Loucy (cell line): ENCODE measurements at regions not wholly inside any gene's neighbourhood (a gene's known extent, or its start where the extent isn't known, plus 50 kb on each side); places are given as distances from the start of the nearest gene placed in this dataset.
"Not testable (repeated sequence)": the region's sequence is repeated elsewhere in the genome, so short reads cannot be mapped to it uniquely, and the experiment has no call there.

Experiments
- H2AFZ ChIP-seq: fragments of 200-600 bp; sonication (generic); 2 replicates; pipeline ENCODE4 v1.6.0; 2016; ENCODE audit warnings: antibody characterized with exemption, mild to moderate bottlenecking, low read length, moderate library complexity
- H3F3A ChIP-seq: fragments of 200-600 bp; 2 replicates; pipeline ENCODE4 v1.6.0; 2016; ENCODE audit warnings: antibody characterized with exemption, low read depth, mild to moderate bottlenecking
- H3K27me3 ChIP-seq: fragments of 200-600 bp; sonication (generic); 2 replicates; pipeline ENCODE4 v1.6.1; 2014; ENCODE audit warnings: low read length, mild to moderate bottlenecking; ENCODE audit not compliant: insufficient read depth, poor library complexity, severe bottlenecking
- H3K36me3 ChIP-seq: fragments of 200-600 bp; sonication (generic); 2 replicates; pipeline ENCODE4 v1.6.1; 2016; ENCODE audit warnings: low read length; ENCODE audit not compliant: insufficient read depth
- H3K4me1 ChIP-seq: fragments of 200-600 bp; sonication (generic); 2 replicates; pipeline ENCODE4 v1.5.1; 2014; ENCODE audit warnings: low read length, mild to moderate bottlenecking; ENCODE audit not compliant: insufficient read depth, poor library complexity, severe bottlenecking
- H3K4me2 ChIP-seq: fragments of 200-600 bp; sonication (generic); 2 replicates; pipeline ENCODE4 v1.6.0; 2014; ENCODE audit warnings: antibody characterized with exemption, low read length, low read depth, mild to moderate bottlenecking; ENCODE audit not compliant: poor library complexity, severe bottlenecking
- H3K4me3 ChIP-seq: fragments of 200-600 bp; sonication (generic); 2 replicates; pipeline ENCODE4 v1.5.1; 2014; ENCODE audit warnings: low read length, mild to moderate bottlenecking, mixed read lengths; ENCODE audit not compliant: poor library complexity, severe bottlenecking
- H3K79me2 ChIP-seq: fragments of 200-600 bp; sonication (generic); 2 replicates; pipeline ENCODE4 v1.6.1; 2014; ENCODE audit warnings: low read length; ENCODE audit not compliant: insufficient read depth
- H3K9ac ChIP-seq: fragments of 200-600 bp; sonication (generic); 2 replicates; pipeline ENCODE4 v1.6.0; 2014; ENCODE audit warnings: mild to moderate bottlenecking, low read depth, low read length, moderate library complexity; ENCODE audit not compliant: poor library complexity, severe bottlenecking
- H3K9me2 ChIP-seq: fragments of 200-600 bp; sonication (generic); replicated peaks from 2 replicates; pipeline ENCODE4 v1.6.1; 2016; ENCODE audit warnings: low read depth, low read length, mixed read lengths
- H3K9me3 ChIP-seq: fragments of 200-600 bp; sonication (generic); 2 replicates; pipeline ENCODE4 v1.6.1; 2014; ENCODE audit warnings: mild to moderate bottlenecking, antibody characterized with exemption, low read length, low read depth; ENCODE audit not compliant: insufficient read depth
- H4K20me1 ChIP-seq: fragments of 200-600 bp; sonication (generic); 2 replicates; pipeline ENCODE4 v1.6.0; 2014; ENCODE audit warnings: antibody characterized with exemption, low read length, mild to moderate bottlenecking; ENCODE audit not compliant: insufficient read depth, poor library complexity, severe bottlenecking
- CTCF ChIP-seq: fragments of 200-600 bp; sonication (generic); conservative IDR thresholded peaks from 2 replicates; pipeline ENCODE4 v1.5.1; 2014; ENCODE audit warnings: mild to moderate bottlenecking, antibody characterized with exemption, low read length
- EZH2phosphoT487 ChIP-seq: fragments of 200-600 bp; IDR thresholded peaks from 2 replicates; pipeline ENCODE4 v1.6.1; 2018; ENCODE audit warnings: antibody characterized with exemption, mild to moderate bottlenecking, moderate library complexity, borderline replicate concordance

GRCh38 chr10:16195894-16196293, 240.9 kb upstream of the PTER start:
- TF ChIP-seq CTCF, result no peak
- no peak for TF ChIP-seq EZH2phosphoT487
- no peaks in the 10 kb centered on the region for H4K20me1 ChIP-seq
- H3K4me1 ChIP-seq, result no peaks in the 10 kb centered on the region
- no peak overlapping the region for H2AFZ ChIP-seq
- no peaks in the 10 kb centered on the region for H3K9me3 ChIP-seq
- H3K79me2 ChIP-seq, result no peaks in the 10 kb centered on the region
- H3K9me2 ChIP-seq, result no peaks in the 10 kb centered on the region
- H3F3A ChIP-seq, result no peaks in the 10 kb centered on the region
- no peak overlapping the region for H3K9ac ChIP-seq
- H3K4me2 ChIP-seq, result no peak overlapping the region
- no peaks in the 10 kb centered on the region for H3K36me3 ChIP-seq
- no peak overlapping the region for H3K4me3 ChIP-seq
- H3K27me3 ChIP-seq, result peaks cover 87% of the 10 kb centered on the region

GRCh38 chr10:16199216-16199615, 237.6 kb upstream of the PTER start:
- Histone ChIP-seq H3K36me3 (no peaks in the 10 kb centered on the region), H3K4me2 (no peak overlapping the region)
- TF ChIP-seq EZH2phosphoT487, result no peak
- TF ChIP-seq CTCF, result no peak

GRCh38 chr10:16223618-16224017, 213.2 kb upstream of the PTER start:
- not testable (repeated sequence) for H3K4me1 ChIP-seq, H3F3A ChIP-seq, H3K9ac ChIP-seq, H3K9me2 ChIP-seq, H3K36me3 ChIP-seq, H3K4me3 ChIP-seq, H4K20me1 ChIP-seq, H2AFZ ChIP-seq, H3K4me2 ChIP-seq, H3K27me3 ChIP-seq, H3K79me2 ChIP-seq
- H3K9me3 ChIP-seq, result peaks cover 10% of the 10 kb centered on the region; the same call in 1 of the 2 replicates

More at GRCh38 chr10:16199216-16199615, 237.6 kb upstream of the PTER start:
- no peaks in the 10 kb centered on the region for H3K9me3 ChIP-seq
- no peaks in the 10 kb centered on the region for H3K9me2 ChIP-seq
- peaks cover 64% of the 10 kb centered on the region for H3K27me3 ChIP-seq
- no peak overlapping the region for H3K9ac ChIP-seq
- no peaks in the 10 kb centered on the region for H3F3A ChIP-seq
- H2AFZ ChIP-seq, result no peak overlapping the region
- no peaks in the 10 kb centered on the region for H3K79me2 ChIP-seq
- no peaks in the 10 kb centered on the region for H3K4me1 ChIP-seq
- no peak overlapping the region for H3K4me3 ChIP-seq
- no peaks in the 10 kb centered on the region for H4K20me1 ChIP-seq

GRCh38 chr10:16227674-16228073, 209.1 kb upstream of the PTER start:
- TF ChIP-seq CTCF (no peak), EZH2phosphoT487 (no peak)
- Histone ChIP-seq H3K79me2 (no peaks in the 10 kb centered on the region), H3K9me3 (0 out of 2 replicates have a peak, but pooled peaks cover 5% of the 10 kb centered on the region), H3K4me1 (no peaks in the 10 kb centered on the region), H3K27me3 (no peaks in the 10 kb centered on the region), H3K36me3 (no peaks in the 10 kb centered on the region), H4K20me1 (no peaks in the 10 kb centered on the region), H3K4me3 (no peak overlapping the region), H3K9me2 (no peaks in the 10 kb centered on the region), H2AFZ (no peak overlapping the region), H3K9ac (no peak overlapping the region), H3K4me2 (no peak overlapping the region), H3F3A (no peaks in the 10 kb centered on the region)
